ENCODE measurements at regions not wholly inside any gene's neighbourhood (a gene's known extent, or its start where the extent isn't known, plus 50 kb on each side); places are given as distances from the start of the nearest gene placed in this dataset.

GRCh38 chr2:58991357-58991756 lies 750.2 kb upstream of the FANCL start:
- no peak overlapping the region for H3K27ac ChIP-seq
- intact Hi-C loops (cut with DNase I; ENCODE audit: low total_unique reads), result no loop called here
- no peaks in the 10 kb centered on the region for H3K27me3 ChIP-seq
- no peaks in the 10 kb centered on the region for H3K36me3 ChIP-seq
- no peak overlapping the region for H3K4me3 ChIP-seq
- TF ChIP-seq POLR2AphosphoS5 (IDR thresholded peaks at IDR 0.05) (no peak), EP300 (IDR thresholded peaks at IDR 0.05; ENCODE audit: low read depth) (no peak)
- H3K9me3 ChIP-seq, result no peaks in the 10 kb centered on the region
- in situ Hi-C loops (cut with MboI; ENCODE audit: low pct_ligation_motif_present in 1 of 4, low pct_unique_long_range_greater_than_20kb in 1 of 4, low sequenced_read_pairs in 3 of 4), result no loop called here
- no peaks in the 10 kb centered on the region for H3K4me1 ChIP-seq
- WGBS, 2 donors (ENCODE audit: low coverage in 1 of 2), result 59 to 65% methylated on average over 5 of the region's 5 CpGs
- DNase-seq, result no peak

GRCh38 chr2:58985541-58985940 lies 744.4 kb upstream of the FANCL start:
- TF ChIP-seq EP300 (IDR thresholded peaks at IDR 0.05; ENCODE audit: low read depth) (no peak), CTCF (IDR thresholded peaks at IDR 0.05) (no peak), POLR2AphosphoS5 (IDR thresholded peaks at IDR 0.05) (no peak)
- no peaks in the 10 kb centered on the region for H3K9me3 ChIP-seq
- no peak overlapping the region for H3K27ac ChIP-seq
- in situ Hi-C loops (cut with MboI; ENCODE audit: low pct_ligation_motif_present in 1 of 4, low pct_unique_long_range_greater_than_20kb in 1 of 4, low sequenced_read_pairs in 3 of 4), result no loop called here
- H3K4me1 ChIP-seq, result no peaks in the 10 kb centered on the region
- no peak overlapping the region for H3K4me3 ChIP-seq
- H3K36me3 ChIP-seq, result no peaks in the 10 kb centered on the region
- 70 to 81% methylated on average over 2 of the region's 2 CpGs for WGBS, 2 donors (ENCODE audit: low coverage in 1 of 2)
- intact Hi-C loops (cut with DNase I; ENCODE audit: low total_unique reads), result no loop called here
- H3K27me3 ChIP-seq, result no peaks in the 10 kb centered on the region
- DNase-seq, result no peak

GRCh38 chr2:58984731-58985130 lies 743.6 kb upstream of the FANCL start:
- Histone ChIP-seq H3K27me3 (no peaks in the 10 kb centered on the region), H3K4me1 (no peaks in the 10 kb centered on the region), H3K9me3 (no peaks in the 10 kb centered on the region), H3K4me3 (no peak overlapping the region), H3K36me3 (no peaks in the 10 kb centered on the region), H3K27ac (no peak overlapping the region)
- intact Hi-C loops (cut with DNase I; ENCODE audit: low total_unique reads) (no loop called here), in situ Hi-C loops (cut with MboI; ENCODE audit: low pct_ligation_motif_present in 1 of 4, low pct_unique_long_range_greater_than_20kb in 1 of 4, low sequenced_read_pairs in 3 of 4) (no loop called here)
- 3 to 29% methylated on average over 1 of the region's 1 CpG for WGBS, 2 donors (ENCODE audit: low coverage in 1 of 2)
- no peak for DNase-seq
- TF ChIP-seq POLR2AphosphoS5 (IDR thresholded peaks at IDR 0.05) (no peak), CTCF (IDR thresholded peaks at IDR 0.05) (no peak), EP300 (IDR thresholded peaks at IDR 0.05; ENCODE audit: low read depth) (no peak), POLR2A (IDR thresholded peaks at IDR 0.05) (no peak)

GRCh38 chr2:58983111-58983510 lies 742.0 kb upstream of the FANCL start:
- in situ Hi-C loops (cut with MboI; ENCODE audit: low pct_ligation_motif_present in 1 of 4, low pct_unique_long_range_greater_than_20kb in 1 of 4, low sequenced_read_pairs in 3 of 4), result no loop called here
- no peak for TF ChIP-seq EP300 (IDR thresholded peaks at IDR 0.05; ENCODE audit: low read depth)
- no peak for TF ChIP-seq CTCF (IDR thresholded peaks at IDR 0.05)
- TF ChIP-seq POLR2A (IDR thresholded peaks at IDR 0.05), result no peak
- TF ChIP-seq POLR2AphosphoS5 (IDR thresholded peaks at IDR 0.05), result no peak
- H3K4me1 ChIP-seq, result no peaks in the 10 kb centered on the region
- WGBS, 2 donors (ENCODE audit: low coverage in 1 of 2), result 91 to 92% methylated on average over 4 of the region's 4 CpGs
- no peak overlapping the region for H3K4me3 ChIP-seq
- no peak overlapping the region for H3K27ac ChIP-seq
- no peaks in the 10 kb centered on the region for H3K27me3 ChIP-seq
- DNase-seq, result no peak
- intact Hi-C loops (cut with DNase I; ENCODE audit: low total_unique reads), result no loop called here
- H3K9me3 ChIP-seq, result no peaks in the 10 kb centered on the region
- H3K36me3 ChIP-seq, result no peaks in the 10 kb centered on the region

GRCh38 chr2:58981237-58981636 lies 740.1 kb upstream of the FANCL start:
- in situ Hi-C loops (cut with MboI; ENCODE audit: low pct_ligation_motif_present in 1 of 4, low pct_unique_long_range_greater_than_20kb in 1 of 4, low sequenced_read_pairs in 3 of 4), result no loop called here
- WGBS, 2 donors (ENCODE audit: low coverage in 1 of 2), result 83 to 84% methylated on average over 7 of the region's 7 CpGs

More at GRCh38 chr2:58981237-58981636, 740.1 kb upstream of the FANCL start:
- H3K4me1 ChIP-seq, result no peaks in the 10 kb centered on the region
- H3K9me3 ChIP-seq, result no peaks in the 10 kb centered on the region
- no peak overlapping the region for H3K4me3 ChIP-seq
- no peak for TF ChIP-seq CTCF (IDR thresholded peaks at IDR 0.05)
- no peak for TF ChIP-seq POLR2A (IDR thresholded peaks at IDR 0.05)
- TF ChIP-seq EP300 (IDR thresholded peaks at IDR 0.05; ENCODE audit: low read depth), result no peak
- TF ChIP-seq POLR2AphosphoS5 (IDR thresholded peaks at IDR 0.05), result no peak
- no peaks in the 10 kb centered on the region for H3K27me3 ChIP-seq
- H3K27ac ChIP-seq, result no peak overlapping the region
- H3K36me3 ChIP-seq, result no peaks in the 10 kb centered on the region
- DNase-seq, result no peak
- intact Hi-C loops (cut with DNase I; ENCODE audit: low total_unique reads), result no loop called here

All from transverse colon (tissue), 4 donors.